K562 (cell line): ENCODE measurements at regions not wholly inside any gene's neighbourhood (a gene's known extent, or its start where the extent isn't known, plus 50 kb on each side); places are given as distances from the start of the nearest gene placed in this dataset.

Source experiments
- ATAC-seq: fragments of 200-7000 bp; cut with Tn5 transposase; 3 replicates; pipeline ENCODE4 v1.9.1; 2020; ENCODE audit warnings: moderate library complexity
- BruUV-seq: library from RNA; stranded (reverse); fragments of 400-500 nt; replicated peaks from 2 replicates; lab custom pipeline; 2021; lab: Mats Ljungman, UMichigan
- CTCF ChIA-PET: fragments of 300-600 bp; formaldehyde crosslinking; extraction: SDS; loops from one replicate; lab custom pipeline; 2021; ENCODE audit warnings: low intra/inter-chr PET ratio; lab: Yijun Ruan, JAX
- POLR2A ChIA-PET: fragments of 300-600, 350-650 bp; sonication (Branson Sonifier 250); formaldehyde crosslinking; extraction: SDS; loops from one replicate; lab custom pipeline; 2021; ENCODE audit warnings: antibody characterized with exemption, inconsistent platforms; lab: Yijun Ruan, JAX
- DNase-seq, 4 experiments: peaks; one replicate each; pipeline versions ENCODE4 v3.0.0 to v3.0.0-alpha.2; 2011 to 2018; ENCODE audit warnings: low spot score in 3 of 4, mixed read lengths in 3 of 4; ENCODE audit errors: extremely low read depth in 1 of 4
- FAIRE-seq: peaks from 2 replicates; lab custom pipeline; 2011; peaks lifted over from hg19 to GRCh38; lab: Jason Lieb, UNC
- H2AFZ ChIP-seq: 2 replicates; pipeline ENCODE4 v1.6.0; 2011; ENCODE audit warnings: low read depth, low read length, control low read depth, inconsistent platforms
- H3K27ac ChIP-seq: fragments of 200-600 bp; 3 replicates; pipeline ENCODE4 v1.8.0; 2011; ENCODE audit warnings: low read depth, mild to moderate bottlenecking, control low read depth, inconsistent platforms, low read length, moderate library complexity, mixed read lengths; ENCODE audit errors: extremely low read depth
- H3K27me3 ChIP-seq, 2 experiments: fragments of 300-600 bp in 1 of 2; 2 replicates in 1 of 2; 3 replicates in 1 of 2; pipeline versions ENCODE4 v1.6.0 to v1.8.0; 2011; ENCODE audit warnings: inconsistent platforms in 2 of 2, low read length in 2 of 2, mild to moderate bottlenecking in 1 of 2, mixed read lengths in 1 of 2, moderate library complexity in 1 of 2; ENCODE audit not compliant: control insufficient read depth in 2 of 2, insufficient read depth in 2 of 2
- H3K36me3 ChIP-seq: fragments of 300-600 bp; 3 replicates; pipeline ENCODE4 v1.8.0; 2011; ENCODE audit warnings: mild to moderate bottlenecking, low read length, inconsistent platforms; ENCODE audit not compliant: control insufficient read depth, insufficient read depth
- H3K4me1 ChIP-seq, 2 experiments: fragments of 200-600 bp in 1 of 2; replicated peaks in 1 of 2; 2 replicates in 1 of 2; 3 replicates in 1 of 2; pipeline versions ENCODE4 v1.5.1 to v1.8.0; 2011; ENCODE audit warnings: inconsistent platforms in 2 of 2, low read length in 2 of 2, mild to moderate bottlenecking in 1 of 2, mixed read lengths in 1 of 2, moderate library complexity in 1 of 2; ENCODE audit not compliant: control insufficient read depth in 2 of 2, insufficient read depth in 2 of 2
- H3K4me2 ChIP-seq: 2 replicates; pipeline ENCODE4 v1.6.1; 2011; ENCODE audit warnings: low read length, control low read depth, inconsistent platforms, mixed read lengths; ENCODE audit not compliant: insufficient read depth
- H3K4me3 ChIP-seq: fragments of 200-600 bp; sonication (generic), shearing (Covaris generic); 2 replicates; pipeline ENCODE4 v1.5.1; 2016; ENCODE audit warnings: control low read depth, inconsistent platforms
- H3K79me2 ChIP-seq: fragments of 200-600 bp; 3 replicates; pipeline ENCODE4 v1.8.0; 2011; ENCODE audit warnings: low read length, inconsistent platforms; ENCODE audit not compliant: control insufficient read depth, insufficient read depth
- H3K9ac ChIP-seq, 2 experiments: 2 replicates each; pipeline versions ENCODE4 v1.6.0 to v1.6.1; 2011; ENCODE audit warnings: low read depth in 2 of 2, low read length in 2 of 2, control low read depth in 1 of 2, inconsistent platforms in 1 of 2, mild to moderate bottlenecking in 1 of 2, mixed read lengths in 1 of 2; ENCODE audit not compliant: insufficient read depth in 1 of 2
- H3K9me1 ChIP-seq: one replicate; pipeline ENCODE4 v1.6.0; 2011; ENCODE audit warnings: inconsistent platforms, mild to moderate bottlenecking, low read length, moderate library complexity; ENCODE audit not compliant: control insufficient read depth, insufficient read depth
- H3K9me3 ChIP-seq: replicated peaks from 2 replicates; pipeline ENCODE4 v1.5.1; 2011; ENCODE audit warnings: low read depth, low read length, inconsistent platforms; ENCODE audit not compliant: control insufficient read depth, insufficient read depth
- H4K20me1 ChIP-seq: replicated peaks from 2 replicates; pipeline ENCODE4 v1.6.1; 2011; ENCODE audit warnings: low read length, inconsistent platforms, mixed read lengths; ENCODE audit not compliant: control insufficient read depth, insufficient read depth
- SMARCA5 ChIP-seq: fragments of 450-650 bp; IDR thresholded peaks from 2 replicates; pipeline ENCODE4 v1.6.1; 2016
- WGBS: fragments of 100-300 bp; shearing (Covaris generic); methylation state at CpG from one replicate; pipeline ENCODE4 v1.1.6; 2016; ENCODE audit warnings: low coverage, mixed read lengths; ENCODE audit not compliant: insufficient coverage; ENCODE audit errors: missing lambda C conversion rate; 5-methylcytosine and 5-hydroxymethylcytosine counted together
- in situ Hi-C: fragments of 300-500 bp; cut with MboI; formaldehyde crosslinking; loops from 4 replicates; pipeline ENCODE4 v1.15.0; 2018; ENCODE audit warnings: inconsistent platforms, mixed read lengths
- intact Hi-C: fragments of 100-400 bp; cut with micrococcal nuclease; formaldehyde crosslinking; loops from 2 replicates; pipeline ENCODE4 v1.14.2; 2022
- TF ChIP-seq, protein P1 (sequence below): fragments of 150-350 bp; IDR thresholded peaks from 2 replicates; pipeline ENCODE4 v1.6.1; 2014; ENCODE audit warnings: low read depth, mild to moderate bottlenecking, low read length, borderline replicate concordance
- TF ChIP-seq, protein P2 (sequence below): fragments of 450-650 bp; formaldehyde crosslinking; IDR thresholded peaks from 2 replicates; pipeline ENCODE4 v1.4.0; 2020; ENCODE audit warnings: mild to moderate bottlenecking, moderate library complexity
- TF ChIP-seq, protein P3 (sequence below): fragments of 250-450 bp; sonication (Bioruptor Pico); IDR thresholded peaks from 2 replicates; pipeline ENCODE4 v1.5.0; 2021
- TF ChIP-seq, protein P4 (sequence below): fragments of 250-450 bp; sonication (Bioruptor Pico); IDR thresholded peaks from 2 replicates; pipeline ENCODE4 v1.8.0; 2021; ENCODE audit warnings: mild to moderate bottlenecking, moderate library complexity
- TF ChIP-seq, protein P5 (sequence below): fragments of 450-650 bp; IDR thresholded peaks from 2 replicates; pipeline ENCODE4 v1.6.1; 2016; ENCODE audit warnings: low read depth

DNA sequence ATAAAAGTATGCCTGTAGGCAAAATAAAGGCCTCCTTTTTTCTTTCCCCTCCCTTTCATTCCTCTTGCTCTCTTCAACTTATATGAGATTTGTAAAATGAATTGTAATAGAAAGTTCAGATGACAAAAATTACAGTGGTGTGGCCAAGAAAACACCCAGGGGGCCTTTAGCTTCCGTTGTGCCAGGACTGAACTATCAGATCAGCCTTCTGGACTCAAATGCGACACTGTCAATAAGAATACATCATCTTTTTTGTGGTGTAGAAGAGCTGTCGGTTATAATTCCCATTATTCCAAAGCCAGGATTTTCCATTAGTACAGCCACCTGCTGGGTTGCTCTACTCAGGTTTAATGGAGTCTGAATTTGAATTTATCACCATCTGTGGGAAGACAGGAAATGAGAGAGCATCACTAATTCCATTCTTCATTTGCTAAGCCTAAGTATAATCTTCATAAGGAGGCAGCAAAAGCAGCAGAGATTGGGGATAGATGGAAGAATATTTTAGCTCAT, 443.4 kb downstream of the ANXA1 start:
- ChIA-PET POLR2A (no interaction called here), CTCF (no interaction called here)
- Histone ChIP-seq H3K9me3 (no peaks in the 10 kb centered on the region), H3K36me3 (no peaks in the 10 kb centered on the region), H3K79me2 (no peaks in the 10 kb centered on the region), H3K27ac (no peak overlapping the region), H3K27me3 (no peaks in the 10 kb centered on the region), H4K20me1 (no peaks in the 10 kb centered on the region), H3K4me2 (no peak overlapping the region), H3K4me3 (no peak overlapping the region), H3K4me1 (no peaks in the 10 kb centered on the region), H3K9me1 (no peaks in the 10 kb centered on the region), H2AFZ (no peak overlapping the region), H3K9ac (no peak overlapping the region)
- DNase-seq (no peak), FAIRE-seq (no peak), ATAC-seq (no peak)
- BruUV-seq = no TSS peak
- in situ Hi-C loops (no loop called here), intact Hi-C loops (no loop called here)
- WGBS = 0% methylated on average over 3 of the region's 3 CpGs
- TF ChIP-seq SMARCA5 = no peak
- TF ChIP-seq, protein P1, sequence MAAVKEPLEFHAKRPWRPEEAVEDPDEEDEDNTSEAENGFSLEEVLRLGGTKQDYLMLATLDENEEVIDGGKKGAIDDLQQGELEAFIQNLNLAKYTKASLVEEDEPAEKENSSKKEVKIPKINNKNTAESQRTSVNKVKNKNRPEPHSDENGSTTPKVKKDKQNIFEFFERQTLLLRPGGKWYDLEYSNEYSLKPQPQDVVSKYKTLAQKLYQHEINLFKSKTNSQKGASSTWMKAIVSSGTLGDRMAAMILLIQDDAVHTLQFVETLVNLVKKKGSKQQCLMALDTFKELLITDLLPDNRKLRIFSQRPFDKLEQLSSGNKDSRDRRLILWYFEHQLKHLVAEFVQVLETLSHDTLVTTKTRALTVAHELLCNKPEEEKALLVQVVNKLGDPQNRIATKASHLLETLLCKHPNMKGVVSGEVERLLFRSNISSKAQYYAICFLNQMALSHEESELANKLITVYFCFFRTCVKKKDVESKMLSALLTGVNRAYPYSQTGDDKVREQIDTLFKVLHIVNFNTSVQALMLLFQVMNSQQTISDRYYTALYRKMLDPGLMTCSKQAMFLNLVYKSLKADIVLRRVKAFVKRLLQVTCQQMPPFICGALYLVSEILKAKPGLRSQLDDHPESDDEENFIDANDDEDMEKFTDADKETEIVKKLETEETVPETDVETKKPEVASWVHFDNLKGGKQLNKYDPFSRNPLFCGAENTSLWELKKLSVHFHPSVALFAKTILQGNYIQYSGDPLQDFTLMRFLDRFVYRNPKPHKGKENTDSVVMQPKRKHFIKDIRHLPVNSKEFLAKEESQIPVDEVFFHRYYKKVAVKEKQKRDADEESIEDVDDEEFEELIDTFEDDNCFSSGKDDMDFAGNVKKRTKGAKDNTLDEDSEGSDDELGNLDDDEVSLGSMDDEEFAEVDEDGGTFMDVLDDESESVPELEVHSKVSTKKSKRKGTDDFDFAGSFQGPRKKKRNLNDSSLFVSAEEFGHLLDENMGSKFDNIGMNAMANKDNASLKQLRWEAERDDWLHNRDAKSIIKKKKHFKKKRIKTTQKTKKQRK = no peak
- TF ChIP-seq, protein P2, sequence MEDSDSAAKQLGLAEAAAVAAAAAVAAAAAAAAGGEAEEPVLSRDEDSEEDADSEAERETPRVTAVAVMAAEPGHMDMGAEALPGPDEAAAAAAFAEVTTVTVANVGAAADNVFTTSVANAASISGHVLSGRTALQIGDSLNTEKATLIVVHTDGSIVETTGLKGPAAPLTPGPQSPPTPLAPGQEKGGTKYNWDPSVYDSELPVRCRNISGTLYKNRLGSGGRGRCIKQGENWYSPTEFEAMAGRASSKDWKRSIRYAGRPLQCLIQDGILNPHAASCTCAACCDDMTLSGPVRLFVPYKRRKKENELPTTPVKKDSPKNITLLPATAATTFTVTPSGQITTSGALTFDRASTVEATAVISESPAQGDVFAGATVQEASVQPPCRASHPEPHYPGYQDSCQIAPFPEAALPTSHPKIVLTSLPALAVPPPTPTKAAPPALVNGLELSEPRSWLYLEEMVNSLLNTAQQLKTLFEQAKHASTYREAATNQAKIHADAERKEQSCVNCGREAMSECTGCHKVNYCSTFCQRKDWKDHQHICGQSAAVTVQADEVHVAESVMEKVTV (CRISPR knock-in tag) = no peak
- TF ChIP-seq, protein P3, sequence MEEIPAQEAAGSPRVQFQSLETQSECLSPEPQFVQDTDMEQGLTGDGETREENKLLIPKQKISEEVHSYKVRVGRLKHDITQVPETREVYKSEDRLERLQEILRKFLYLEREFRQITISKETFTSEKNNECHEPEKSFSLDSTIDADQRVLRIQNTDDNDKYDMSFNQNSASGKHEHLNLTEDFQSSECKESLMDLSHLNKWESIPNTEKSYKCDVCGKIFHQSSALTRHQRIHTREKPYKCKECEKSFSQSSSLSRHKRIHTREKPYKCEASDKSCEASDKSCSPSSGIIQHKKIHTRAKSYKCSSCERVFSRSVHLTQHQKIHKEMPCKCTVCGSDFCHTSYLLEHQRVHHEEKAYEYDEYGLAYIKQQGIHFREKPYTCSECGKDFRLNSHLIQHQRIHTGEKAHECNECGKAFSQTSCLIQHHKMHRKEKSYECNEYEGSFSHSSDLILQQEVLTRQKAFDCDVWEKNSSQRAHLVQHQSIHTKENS (CRISPR knock-in tag) = no peak
- TF ChIP-seq, protein P4, sequence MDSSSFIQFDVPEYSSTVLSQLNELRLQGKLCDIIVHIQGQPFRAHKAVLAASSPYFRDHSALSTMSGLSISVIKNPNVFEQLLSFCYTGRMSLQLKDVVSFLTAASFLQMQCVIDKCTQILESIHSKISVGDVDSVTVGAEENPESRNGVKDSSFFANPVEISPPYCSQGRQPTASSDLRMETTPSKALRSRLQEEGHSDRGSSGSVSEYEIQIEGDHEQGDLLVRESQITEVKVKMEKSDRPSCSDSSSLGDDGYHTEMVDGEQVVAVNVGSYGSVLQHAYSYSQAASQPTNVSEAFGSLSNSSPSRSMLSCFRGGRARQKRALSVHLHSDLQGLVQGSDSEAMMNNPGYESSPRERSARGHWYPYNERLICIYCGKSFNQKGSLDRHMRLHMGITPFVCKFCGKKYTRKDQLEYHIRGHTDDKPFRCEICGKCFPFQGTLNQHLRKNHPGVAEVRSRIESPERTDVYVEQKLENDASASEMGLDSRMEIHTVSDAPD = no peak
- TF ChIP-seq, protein P5, sequence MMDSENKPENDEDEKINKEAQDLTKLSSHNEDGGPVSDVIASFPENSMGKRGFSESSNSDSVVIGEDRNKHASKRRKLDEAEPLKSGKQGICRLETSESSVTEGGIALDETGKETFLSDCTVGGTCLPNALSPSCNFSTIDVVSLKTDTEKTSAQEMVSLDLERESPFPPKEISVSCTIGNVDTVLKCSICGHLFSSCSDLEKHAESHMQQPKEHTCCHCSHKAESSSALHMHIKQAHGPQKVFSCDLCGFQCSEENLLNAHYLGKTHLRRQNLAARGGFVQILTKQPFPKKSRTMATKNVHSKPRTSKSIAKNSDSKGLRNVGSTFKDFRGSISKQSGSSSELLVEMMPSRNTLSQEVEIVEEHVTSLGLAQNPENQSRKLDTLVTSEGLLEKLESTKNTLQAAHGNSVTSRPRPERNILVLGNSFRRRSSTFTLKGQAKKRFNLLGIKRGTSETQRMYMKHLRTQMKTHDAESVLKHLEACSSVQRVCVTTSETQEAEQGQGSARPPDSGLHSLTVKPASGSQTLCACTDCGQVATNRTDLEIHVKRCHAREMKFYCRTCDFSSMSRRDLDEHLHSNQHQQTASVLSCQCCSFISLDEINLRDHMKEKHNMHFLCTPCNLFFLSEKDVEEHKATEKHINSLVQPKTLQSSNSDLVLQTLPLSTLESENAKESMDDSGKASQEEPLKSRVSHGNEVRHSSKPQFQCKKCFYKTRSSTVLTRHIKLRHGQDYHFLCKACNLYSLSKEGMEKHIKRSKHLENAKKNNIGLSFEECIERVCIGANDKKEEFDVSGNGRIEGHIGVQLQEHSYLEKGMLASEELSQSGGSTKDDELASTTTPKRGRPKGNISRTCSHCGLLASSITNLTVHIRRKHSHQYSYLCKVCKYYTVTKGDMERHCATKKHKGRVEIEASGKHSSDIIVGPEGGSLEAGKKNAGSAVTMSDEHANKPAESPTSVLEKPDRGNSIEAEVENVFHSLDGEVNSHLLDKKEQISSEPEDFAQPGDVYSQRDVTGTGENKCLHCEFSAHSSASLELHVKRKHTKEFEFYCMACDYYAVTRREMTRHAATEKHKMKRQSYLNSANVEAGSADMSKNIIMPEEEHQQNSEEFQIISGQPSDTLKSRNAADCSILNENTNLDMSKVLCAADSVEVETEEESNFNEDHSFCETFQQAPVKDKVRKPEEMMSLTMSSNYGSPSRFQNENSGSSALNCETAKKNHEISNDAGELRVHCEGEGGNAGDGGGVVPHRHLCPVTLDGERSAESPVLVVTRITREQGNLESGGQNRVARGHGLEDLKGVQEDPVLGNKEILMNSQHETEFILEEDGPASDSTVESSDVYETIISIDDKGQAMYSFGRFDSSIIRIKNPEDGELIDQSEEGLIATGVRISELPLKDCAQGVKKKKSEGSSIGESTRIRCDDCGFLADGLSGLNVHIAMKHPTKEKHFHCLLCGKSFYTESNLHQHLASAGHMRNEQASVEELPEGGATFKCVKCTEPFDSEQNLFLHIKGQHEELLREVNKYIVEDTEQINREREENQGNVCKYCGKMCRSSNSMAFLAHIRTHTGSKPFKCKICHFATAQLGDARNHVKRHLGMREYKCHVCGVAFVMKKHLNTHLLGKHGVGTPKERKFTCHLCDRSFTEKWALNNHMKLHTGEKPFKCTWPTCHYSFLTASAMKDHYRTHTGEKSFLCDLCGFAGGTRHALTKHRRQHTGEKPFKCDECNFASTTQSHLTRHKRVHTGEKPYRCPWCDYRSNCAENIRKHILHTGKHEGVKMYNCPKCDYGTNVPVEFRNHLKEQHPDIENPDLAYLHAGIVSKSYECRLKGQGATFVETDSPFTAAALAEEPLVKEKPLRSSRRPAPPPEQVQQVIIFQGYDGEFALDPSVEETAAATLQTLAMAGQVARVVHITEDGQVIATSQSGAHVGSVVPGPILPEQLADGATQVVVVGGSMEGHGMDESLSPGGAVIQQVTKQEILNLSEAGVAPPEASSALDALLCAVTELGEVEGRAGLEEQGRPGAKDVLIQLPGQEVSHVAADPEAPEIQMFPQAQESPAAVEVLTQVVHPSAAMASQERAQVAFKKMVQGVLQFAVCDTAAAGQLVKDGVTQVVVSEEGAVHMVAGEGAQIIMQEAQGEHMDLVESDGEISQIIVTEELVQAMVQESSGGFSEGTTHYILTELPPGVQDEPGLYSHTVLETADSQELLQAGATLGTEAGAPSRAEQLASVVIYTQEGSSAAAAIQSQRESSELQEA = no peak
